ENCODE measurements at regions not wholly inside any gene's neighbourhood (a gene's known extent, or its start where the extent isn't known, plus 50 kb on each side); places are given as distances from the start of the nearest gene placed in this dataset.

DNA sequence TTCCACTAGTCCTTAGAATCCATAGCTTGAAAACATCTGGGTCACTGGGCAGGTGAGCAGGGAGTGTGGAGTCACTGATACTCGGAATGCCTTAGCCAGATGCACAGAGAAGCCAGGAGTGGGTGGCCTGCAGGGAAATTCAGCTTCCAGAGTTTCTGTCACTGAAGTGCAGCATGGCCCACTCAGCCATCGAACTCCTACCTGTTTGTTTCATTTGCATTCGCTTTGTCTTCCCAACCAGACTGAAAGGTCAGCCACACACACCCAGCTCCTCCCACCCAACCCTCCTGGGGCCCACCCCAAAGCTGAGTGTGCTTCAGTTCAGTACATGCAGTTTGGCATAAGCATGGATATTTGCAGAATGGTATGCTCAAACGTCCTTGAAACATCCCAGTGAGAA lies 124.5 kb upstream of the ATP10A start:
- no peaks in the 10 kb centered on the region for H3K27me3 Mint-ChIP-seq (ENCODE audit: low read depth)
- H3K36me3 Mint-ChIP-seq (ENCODE audit: low read depth) = peaks cover 3% of the 10 kb centered on the region
- peaks cover 15% of the 10 kb centered on the region for H3K9me3 Mint-ChIP-seq
- TF ChIP-seq, protein P1, sequence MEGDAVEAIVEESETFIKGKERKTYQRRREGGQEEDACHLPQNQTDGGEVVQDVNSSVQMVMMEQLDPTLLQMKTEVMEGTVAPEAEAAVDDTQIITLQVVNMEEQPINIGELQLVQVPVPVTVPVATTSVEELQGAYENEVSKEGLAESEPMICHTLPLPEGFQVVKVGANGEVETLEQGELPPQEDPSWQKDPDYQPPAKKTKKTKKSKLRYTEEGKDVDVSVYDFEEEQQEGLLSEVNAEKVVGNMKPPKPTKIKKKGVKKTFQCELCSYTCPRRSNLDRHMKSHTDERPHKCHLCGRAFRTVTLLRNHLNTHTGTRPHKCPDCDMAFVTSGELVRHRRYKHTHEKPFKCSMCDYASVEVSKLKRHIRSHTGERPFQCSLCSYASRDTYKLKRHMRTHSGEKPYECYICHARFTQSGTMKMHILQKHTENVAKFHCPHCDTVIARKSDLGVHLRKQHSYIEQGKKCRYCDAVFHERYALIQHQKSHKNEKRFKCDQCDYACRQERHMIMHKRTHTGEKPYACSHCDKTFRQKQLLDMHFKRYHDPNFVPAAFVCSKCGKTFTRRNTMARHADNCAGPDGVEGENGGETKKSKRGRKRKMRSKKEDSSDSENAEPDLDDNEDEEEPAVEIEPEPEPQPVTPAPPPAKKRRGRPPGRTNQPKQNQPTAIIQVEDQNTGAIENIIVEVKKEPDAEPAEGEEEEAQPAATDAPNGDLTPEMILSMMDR (conservative IDR thresholded peaks at IDR 0.05) = no peak
- no peak for DNase-seq (ENCODE audit: low read depth, low spot score)
- no peak overlapping the region for H3K27ac Mint-ChIP-seq (ENCODE audit: unreplicated experiment)
- H3K4me3 Mint-ChIP-seq = no peak overlapping the region
- peaks cover 10% of the 10 kb centered on the region for H3K4me1 Mint-ChIP-seq

DNA sequence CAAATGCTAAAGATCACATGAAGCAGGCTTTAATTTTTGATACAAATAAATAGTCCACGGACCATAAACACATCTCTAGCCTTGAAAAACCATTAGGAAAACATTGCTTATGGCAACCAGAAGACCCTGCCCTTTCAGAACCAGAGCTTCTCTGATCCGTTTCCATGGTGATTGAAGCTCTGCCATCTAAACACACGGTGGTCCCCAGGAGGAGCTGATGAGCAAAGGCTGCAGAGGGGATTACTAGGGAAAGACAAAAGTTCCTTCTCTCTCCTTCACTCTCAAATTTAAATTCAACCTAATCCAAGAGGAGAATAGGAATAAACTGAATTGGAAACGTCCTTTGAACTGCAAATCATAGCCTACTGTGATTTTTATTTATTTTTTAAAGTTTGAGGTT lies 122.0 kb upstream of the ATP10A start:
- Mint-ChIP-seq H3K27ac (ENCODE audit: unreplicated experiment) (no peak overlapping the region), H3K9me3 (peaks cover 5% of the 10 kb centered on the region), H3K4me1 (peaks cover 10% of the 10 kb centered on the region), H3K4me3 (no peak overlapping the region), H3K27me3 (ENCODE audit: low read depth) (no peaks in the 10 kb centered on the region), H3K36me3 (ENCODE audit: low read depth) (peaks cover under 1% of the 10 kb centered on the region)
- DNase-seq (ENCODE audit: low read depth, low spot score) = no peak
- TF ChIP-seq, protein P1 (conservative IDR thresholded peaks at IDR 0.05) = no peak

DNA sequence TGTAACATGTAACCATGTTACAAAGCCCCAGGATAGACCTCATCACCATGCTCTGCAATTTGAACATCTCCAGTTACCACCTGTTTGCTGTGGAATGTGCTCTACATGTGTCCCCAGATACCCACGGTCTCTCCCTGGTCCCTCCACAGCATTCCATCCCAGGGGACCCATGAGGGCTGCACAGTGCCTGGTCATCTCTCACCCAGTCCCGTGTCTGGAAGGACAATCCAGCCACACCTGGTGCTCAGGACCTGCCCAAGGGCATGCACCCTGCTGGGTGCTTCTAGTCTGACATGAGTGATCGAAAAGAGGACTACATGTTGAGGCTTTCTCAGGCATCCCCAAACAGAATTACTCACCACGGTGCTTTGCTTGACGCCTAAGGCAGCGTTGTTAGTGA lies 119.6 kb upstream of the ATP10A start:
- H3K27me3 Mint-ChIP-seq (ENCODE audit: low read depth) = no peaks in the 10 kb centered on the region
- peaks cover 10% of the 10 kb centered on the region for H3K4me1 Mint-ChIP-seq
- TF ChIP-seq, protein P1 (conservative IDR thresholded peaks at IDR 0.05) = no peak
- peaks cover 3% of the 10 kb centered on the region for H3K36me3 Mint-ChIP-seq (ENCODE audit: low read depth)
- no peak for DNase-seq (ENCODE audit: low read depth, low spot score)
- no peak overlapping the region for H3K4me3 Mint-ChIP-seq
- H3K27ac Mint-ChIP-seq (ENCODE audit: unreplicated experiment) = no peak overlapping the region
- peaks cover 9% of the 10 kb centered on the region for H3K9me3 Mint-ChIP-seq

DNA sequence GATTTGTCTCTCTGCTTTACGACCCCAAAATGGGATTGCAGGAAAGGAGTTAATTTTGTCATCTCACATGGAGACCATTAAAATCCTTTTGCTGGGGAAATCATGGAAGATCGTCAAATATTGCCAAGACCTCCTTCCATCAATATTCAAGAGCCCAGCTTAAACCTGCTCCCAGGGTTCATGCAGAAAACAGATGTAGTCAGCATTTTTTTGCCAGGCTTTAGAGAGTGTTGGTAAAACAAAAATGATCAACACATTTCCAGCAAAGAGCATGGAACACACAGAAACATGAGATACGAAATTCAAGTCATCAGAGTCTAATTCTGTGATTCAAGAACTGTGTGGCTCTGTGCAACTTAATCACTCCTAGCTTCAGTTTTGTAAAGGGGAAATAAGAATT lies 118.0 kb upstream of the ATP10A start:
- Mint-ChIP-seq H3K27ac (ENCODE audit: unreplicated experiment) (no peak overlapping the region), H3K4me1 (peaks cover 10% of the 10 kb centered on the region), H3K27me3 (ENCODE audit: low read depth) (no peaks in the 10 kb centered on the region), H3K36me3 (ENCODE audit: low read depth) (peaks cover 3% of the 10 kb centered on the region), H3K9me3 (peaks cover 5% of the 10 kb centered on the region), H3K4me3 (no peak overlapping the region)
- TF ChIP-seq, protein P1 (conservative IDR thresholded peaks at IDR 0.05) = no peak
- DNase-seq (ENCODE audit: low read depth, low spot score) = no peak

DNA sequence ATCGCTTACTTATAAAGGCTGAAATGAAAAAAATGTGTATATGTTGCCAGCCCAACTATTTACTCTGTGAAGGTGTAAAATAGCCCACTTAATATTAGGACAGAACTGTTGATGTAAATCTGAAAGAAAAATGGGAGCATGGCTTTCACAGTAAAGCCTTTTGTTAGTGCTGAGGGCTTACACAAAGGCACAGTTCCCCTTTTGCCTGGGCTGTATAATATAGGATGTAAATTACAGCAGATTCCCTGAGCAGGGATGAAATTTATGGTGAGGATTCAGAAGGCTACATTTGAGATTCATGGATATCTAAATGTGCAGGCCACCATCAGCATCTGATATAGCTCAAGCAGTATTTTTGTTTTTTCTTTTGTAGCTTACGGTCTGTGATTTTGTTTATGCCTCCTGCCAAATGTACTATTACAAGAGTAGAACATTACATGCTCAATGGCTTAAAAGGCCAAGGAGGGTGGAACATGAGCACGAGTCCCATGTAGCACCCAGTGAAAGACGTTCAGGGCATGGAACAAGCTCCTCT lies 109.1 kb upstream of the ATP10A start:
- peaks cover 33% of the 10 kb centered on the region for H3K4me1 Mint-ChIP-seq
- H3K4me3 Mint-ChIP-seq = no peak overlapping the region
- peak overlapping the region; percentile 95 for H3K27ac Mint-ChIP-seq (ENCODE audit: unreplicated experiment)
- H3K36me3 Mint-ChIP-seq (ENCODE audit: low read depth) = peaks cover 5% of the 10 kb centered on the region
- peaks cover 4% of the 10 kb centered on the region for H3K9me3 Mint-ChIP-seq
- TF ChIP-seq, protein P1 (conservative IDR thresholded peaks at IDR 0.05) = no peak
- no peaks in the 10 kb centered on the region for H3K27me3 Mint-ChIP-seq (ENCODE audit: low read depth)
- DNase-seq (ENCODE audit: low read depth, low spot score) = no peak
